Stimulated activated CD4-positive, alpha-beta T cell treated with anti-CD3 and anti-CD28 coated beads, Interleukin-4, amount 100 ng/mL, for 4 hours (primary cell): ENCODE measurements at regions not wholly inside any gene's neighbourhood (a gene's known extent, or its start where the extent isn't known, plus 50 kb on each side); places are given as distances from the start of the nearest gene placed in this dataset.
A peak's percentile ranks its signal among the peaks of the same experiment; 100 is the strongest.

ENCODE experiments used
- DNase-seq, 2 experiments: peaks; one replicate each; pipeline ENCODE4 v3.0.0-alpha.2; 2020

DNA sequence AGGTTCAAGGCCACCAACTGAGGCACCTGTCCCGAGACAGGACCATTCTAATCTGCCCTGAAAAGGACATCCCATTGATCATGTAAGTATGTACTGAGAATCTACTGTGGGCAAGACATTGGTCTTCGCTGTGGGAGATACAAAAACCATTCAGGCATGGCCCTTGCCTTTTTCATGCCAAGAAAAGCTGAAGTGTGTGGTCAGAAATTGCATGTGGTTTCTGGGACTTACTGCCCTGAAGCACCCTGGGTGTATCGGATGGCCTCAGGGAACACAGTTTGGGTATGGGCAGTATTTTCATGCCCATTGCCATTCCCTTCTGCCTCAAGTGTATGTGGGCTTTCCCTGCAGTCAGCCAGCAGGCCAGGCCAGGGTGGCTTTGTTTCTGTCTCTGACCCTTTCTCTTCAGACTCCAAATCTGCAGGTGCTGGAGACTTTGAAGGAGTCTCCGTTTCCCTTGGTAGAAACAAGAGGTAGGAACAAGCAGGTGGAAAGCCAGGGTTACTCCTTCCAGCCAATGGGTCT is 285.7 kb downstream of the ZEB1 start:
- no peak for DNase-seq

DNA sequence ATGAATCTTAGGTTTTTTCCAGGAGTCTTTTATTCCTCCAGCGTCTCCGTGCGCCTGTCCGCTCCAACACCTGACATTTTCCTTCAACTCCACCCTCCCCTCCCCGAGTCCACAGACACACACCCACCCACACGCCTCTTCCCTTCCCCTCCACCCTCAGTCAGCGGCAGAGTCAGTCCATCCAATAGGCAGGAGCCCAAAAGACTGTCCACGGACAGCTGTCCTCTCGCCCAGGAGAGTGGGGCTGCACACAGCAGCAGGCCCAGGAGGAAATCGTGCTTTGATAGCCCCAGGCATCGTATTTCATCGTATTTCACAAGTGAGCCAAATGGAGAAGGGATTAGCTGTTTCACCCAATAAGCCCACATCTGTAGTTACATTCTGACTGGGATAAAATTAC is 285.1 kb downstream of the ZEB1 start:
- DNase-seq = no peak

DNA sequence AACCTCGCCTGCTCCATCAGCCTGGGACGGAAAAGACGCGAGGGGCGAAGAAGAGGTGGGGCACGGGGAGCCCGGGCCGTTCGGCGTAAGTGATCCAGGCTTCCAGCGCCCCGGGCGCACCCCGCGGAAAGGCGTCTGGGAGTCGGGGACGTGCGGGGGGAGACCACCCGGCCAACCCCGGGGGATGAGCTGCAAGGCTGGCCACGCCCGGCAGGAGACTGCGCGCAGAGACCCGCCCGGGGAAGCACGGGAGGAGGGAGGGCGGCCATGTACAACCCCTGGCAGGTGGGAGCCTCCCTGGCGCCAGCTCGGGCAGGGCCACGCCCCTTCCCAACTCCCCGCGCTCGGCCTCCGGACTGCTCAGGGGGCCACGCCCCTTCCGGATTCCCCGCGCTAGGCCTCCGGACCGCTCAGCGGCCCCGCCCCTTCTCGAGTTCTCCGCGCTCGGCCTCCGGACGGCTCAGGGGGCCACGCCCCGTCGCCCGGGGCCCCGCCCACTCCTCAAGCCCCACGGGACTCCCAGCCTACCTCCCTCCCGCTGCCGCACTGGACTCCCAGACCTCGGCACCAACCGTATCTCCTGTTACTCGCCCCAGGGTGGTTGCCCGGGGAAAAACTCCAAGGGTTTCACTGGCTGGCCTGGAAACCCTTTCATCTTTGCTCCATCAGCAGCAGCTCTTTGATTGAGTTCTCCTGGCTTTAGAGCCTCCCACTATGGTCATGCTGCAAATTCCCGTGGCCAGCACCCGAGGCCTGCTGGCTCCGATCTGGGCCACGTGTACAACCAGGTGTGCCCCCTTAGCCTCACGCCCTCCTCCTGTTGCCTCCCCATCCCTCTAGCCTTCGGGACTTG is 284.4 kb downstream of the ZEB1 start:
- peak; percentile 70 to 78 for DNase-seq

DNA sequence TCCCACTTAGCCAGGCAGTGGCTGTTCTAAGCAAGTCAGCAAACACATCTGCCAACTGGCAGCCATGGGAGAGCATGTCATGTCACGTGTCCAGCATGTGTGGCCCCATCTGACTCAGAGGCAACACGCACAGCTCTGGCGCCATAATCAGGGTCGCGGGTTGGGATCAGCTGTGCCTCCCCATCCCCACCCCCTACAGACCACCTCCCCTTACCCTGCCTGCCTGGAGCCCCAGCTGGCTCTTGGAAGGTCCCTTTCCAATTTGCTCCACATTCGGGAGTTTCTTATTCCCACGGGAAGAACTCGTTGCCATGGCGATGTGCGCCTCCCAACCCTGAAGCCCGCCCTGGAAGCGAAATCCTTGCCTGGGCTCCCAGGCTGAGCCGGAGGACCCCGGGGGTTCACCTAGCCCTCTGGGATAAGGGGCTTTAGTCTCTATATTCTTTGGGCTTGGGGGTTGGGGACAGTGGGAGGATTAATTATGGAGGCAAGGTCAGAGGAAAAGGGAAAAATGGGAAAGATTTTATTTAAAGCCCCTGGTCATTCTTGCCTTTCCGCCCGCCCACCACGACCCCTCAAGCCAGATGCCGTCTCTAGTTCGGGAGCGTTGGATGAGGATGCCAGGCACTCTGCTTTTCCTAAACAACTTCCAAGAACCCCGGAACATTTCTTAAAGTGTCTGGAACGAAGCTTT is 283.7 kb downstream of the ZEB1 start:
- DNase-seq = no peak

DNA sequence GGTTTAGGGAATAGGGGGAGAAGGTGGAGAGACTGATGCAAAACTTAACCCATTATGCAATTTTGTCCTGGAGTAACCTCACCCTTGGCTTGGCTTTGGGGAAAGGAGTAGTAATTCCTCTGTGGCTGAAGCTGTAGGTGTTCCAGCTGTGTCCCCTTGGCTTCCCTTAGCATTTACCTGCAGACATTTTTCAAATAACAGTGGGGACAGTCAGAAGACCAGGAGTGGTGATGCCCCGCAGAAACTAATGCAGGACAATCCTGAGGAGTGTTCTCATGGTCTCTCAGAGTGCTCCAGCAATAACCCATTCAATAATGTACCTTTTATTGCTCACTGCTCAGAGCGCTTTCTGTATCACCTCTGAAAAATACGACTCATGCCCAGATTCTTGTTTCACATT is 282.1 kb downstream of the ZEB1 start:
- DNase-seq = no peak

DNA sequence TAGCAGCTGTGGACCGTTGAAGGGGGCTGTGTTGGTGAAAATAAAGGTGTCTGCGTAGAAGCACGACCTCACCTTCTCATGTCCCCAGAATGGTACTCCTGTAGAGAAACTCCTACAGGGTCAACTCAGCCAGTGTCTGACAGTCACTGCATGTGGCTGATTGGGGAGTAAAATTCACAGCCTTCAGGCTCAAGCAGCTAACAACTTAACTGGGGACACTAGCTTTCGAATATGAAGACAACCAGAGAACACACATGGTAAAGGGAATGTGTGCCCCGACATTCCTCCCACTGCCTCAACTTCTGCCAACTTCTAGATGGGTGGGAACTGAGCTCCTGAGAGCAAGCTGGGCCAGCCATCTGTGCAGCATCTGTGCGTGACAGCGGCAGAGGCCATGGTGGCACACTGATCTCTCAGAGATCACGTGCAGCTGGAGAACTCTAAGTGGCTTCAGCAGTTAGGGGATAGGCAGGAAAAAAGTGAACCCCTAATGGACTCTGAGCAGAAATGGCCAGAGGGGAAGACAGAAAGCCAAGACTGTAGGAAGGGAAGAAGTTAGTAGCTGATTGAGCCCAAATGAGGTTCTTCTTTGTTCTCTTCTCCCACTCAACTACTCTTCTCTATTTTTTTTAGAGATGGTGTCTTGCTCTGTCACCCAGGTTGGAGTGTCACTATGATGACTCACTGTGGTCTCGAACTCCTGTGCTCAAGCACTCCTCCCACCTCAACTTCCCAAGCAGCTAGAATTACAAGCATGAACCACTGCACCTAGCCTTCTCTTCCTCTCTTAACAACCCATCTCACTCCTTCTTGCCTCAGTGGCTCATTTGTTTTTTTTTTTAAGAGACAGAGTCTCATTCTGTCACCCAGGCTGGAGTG is 280.8 kb downstream of the ZEB1 start:
- peak in 1 of 2 experiments; percentile 44 for DNase-seq

DNA sequence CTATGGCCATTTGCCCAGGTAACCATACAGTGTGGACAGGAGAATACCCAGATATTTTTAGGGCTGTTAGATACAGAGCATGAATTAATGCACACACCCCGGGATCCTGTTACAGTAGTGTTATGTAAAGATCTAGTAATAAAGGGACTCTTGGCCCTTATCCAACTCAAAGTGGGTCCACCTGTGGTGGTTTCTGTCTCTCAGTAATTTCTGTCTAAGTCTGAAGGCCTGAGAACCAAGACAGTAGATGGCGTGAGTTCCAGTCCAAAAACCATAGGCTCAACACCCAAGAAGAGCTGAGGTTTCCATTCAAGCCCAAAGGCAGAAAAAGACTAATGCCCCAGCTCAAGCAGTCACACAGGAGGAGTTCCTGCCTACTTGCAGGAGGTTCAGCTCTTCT is 277.7 kb downstream of the ZEB1 start:
- DNase-seq = no peak

DNA sequence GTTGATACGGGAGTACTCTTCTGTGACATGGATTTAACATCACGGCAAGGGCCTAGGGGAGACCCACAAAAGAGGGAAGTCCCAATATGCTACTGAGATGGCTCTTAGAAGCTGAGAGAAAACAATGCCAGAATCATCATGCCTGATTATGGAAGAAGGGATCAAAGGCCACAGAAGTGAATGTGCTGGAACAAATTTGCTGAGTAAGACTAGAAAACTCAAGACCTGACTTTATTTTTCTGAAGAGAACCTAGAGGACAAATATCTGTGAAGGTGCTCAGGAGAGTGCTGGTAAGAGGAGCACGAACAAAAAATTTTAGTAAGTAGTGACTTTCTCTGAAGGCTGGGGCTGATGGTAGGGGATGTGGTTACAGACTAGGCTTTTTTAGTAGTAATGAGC is 277.0 kb downstream of the ZEB1 start:
- DNase-seq = no peak

DNA sequence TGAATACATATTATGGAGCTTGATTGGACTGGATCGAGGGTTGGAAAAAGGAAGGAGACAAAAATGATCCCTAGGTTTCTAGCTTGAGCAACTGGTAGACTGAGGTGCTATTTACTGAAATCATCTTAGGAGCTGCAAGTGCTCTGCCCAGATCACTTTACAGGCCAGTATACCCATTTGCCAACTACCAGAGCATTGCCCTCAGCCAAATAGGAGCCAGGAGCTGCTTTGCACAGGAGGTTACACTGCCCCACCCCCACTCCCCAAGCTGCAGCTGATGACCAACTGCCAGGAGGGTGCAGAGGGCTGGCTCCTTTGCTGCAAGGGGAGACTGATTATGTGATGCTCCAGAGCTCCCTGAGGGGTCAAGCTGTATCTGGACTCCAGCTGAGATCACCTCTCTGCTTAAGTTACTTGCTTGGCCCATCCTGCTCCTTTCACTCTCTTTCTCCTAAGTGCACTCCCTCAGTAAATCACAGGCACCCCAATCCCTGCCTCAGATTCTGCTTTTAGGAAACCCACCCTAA is 275.4 kb downstream of the ZEB1 start:
- no peak for DNase-seq

DNA sequence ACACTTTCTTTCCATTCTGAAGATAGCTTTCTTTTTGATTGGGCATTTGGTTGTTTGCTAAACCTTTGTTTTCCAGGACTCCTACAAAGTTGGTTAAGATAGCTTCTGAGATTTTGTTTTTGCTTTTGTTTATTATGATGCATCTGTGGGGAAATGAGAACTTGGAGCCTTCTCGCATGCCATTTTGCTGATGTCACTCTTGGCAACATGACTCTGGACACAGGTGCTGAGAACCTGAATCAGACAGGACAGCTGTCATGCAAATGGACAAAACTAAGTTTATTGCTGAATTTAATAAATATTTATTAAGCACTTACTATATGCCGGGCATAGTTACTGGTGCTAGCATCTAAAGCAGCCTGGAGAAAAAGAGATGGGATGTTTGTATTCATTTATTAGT is 274.1 kb downstream of the ZEB1 start:
- DNase-seq = no peak

DNA sequence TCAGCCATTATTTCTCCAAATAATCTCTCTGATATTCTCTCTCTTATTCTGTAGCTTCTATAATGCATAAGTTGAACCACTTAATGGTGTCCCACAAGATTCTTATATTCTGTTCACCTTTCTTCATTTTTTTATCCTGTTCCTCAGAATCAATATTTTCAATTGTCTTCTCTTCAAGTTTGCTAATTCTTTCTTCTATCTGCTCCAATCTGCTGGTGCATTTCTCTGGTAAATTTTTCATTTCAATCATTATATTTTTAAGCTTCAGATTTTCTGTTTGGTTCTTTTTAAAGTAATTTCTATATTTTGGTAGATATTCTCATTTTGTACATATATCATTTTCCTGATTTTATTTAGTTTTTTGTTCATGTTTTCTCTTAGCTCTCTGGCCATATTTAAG is 272.6 kb downstream of the ZEB1 start:
- DNase-seq = no peak

DNA sequence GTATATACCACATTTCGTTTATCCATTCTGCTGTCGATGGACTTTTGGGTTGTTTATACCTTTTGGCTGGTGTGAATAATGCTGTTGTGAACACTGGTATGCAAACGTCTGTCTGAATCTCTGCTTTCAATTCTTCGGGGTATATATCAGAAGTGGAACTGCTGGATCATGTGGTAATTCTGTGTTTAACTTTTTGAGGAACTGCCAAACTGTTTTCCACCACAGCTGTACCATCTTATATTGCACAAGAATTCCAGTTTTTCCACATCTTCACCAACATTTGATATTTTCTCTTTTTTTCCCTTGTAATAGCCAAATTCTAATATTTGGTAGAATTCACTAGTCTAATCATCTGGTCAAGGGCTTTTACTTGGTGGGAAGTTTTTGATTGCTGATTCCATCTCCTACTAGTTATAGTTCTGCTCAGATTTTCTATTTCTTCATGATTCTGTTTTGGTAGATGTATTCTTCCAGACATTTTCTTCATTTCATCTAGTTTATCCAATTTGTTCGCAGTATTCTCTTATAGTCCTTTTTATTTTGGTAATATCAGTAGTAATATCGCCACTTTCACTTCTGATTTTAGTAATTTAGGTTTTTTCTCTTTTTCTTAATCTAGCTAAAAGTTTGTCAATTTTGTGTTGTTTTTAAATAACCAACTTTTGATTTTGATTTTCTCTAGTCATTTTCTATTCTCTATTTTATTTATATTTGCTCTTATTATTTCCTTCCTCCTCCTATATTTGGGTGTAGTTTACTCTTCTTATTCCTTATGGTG is 271.2 kb downstream of the ZEB1 start:
- no peak for DNase-seq

DNA sequence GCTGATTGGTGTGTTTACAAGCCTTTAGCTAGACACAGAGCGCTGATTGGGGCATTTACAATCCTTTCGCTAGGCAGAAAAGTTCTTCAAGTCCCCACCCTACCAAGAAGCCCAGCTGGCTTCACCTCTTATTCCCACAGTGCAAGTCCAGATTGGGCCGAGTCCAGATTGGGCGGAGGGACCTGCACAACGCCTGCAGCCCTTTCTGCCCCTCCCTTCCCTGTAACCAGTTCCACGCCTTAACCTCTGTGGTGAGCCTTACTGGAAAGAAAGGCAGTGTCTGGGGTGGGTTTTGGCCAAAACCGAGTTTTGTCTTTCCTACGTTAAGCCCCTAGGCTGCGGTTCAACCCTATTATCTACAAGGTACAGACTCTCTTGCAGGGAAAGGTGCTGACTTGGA is 268.7 kb downstream of the ZEB1 start:
- DNase-seq = no peak

DNA sequence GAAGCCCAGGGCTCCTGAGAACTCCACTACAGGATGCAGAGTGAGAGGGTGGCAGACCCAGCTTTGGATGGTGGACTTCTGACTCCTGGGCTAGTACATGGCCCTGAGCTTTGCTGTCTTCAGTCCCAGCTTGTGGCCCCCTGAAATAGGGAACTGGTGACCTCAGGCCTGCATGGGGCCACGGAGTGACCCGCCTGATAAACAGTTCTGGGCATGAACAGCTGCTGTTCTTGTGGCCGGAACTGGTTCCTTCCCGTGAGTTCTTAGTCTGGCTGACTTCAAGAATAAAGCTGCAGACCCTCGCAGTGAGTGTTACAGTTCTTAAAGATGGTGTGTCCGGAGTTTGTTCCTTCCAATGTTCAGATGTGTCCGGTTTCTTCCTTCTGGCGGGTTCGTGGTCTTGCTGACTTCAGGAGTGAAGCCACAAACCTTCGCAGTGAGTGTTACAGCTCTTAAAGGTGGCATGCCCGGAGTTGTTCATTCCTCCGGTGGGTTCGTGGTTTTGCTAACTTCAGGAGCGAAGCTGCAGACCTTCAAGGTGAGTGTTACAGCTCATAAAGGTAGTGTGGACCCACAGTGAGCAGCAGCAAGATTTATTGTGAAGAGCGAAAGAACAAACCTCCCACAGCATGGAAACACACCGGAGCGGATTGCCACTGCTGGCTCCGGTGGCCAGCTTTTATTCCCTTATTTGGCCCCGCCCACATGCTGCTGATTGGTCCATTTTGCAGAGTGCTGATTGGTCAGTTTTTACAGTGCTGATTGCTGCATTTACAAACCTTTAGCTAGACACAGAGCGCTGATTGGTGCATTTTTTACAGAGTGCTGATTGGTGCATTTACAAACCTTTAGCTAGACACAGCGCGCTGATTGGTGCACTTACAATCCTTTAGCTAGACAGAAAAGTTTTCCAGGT is 268.0 kb downstream of the ZEB1 start:
- DNase-seq = no peak

DNA sequence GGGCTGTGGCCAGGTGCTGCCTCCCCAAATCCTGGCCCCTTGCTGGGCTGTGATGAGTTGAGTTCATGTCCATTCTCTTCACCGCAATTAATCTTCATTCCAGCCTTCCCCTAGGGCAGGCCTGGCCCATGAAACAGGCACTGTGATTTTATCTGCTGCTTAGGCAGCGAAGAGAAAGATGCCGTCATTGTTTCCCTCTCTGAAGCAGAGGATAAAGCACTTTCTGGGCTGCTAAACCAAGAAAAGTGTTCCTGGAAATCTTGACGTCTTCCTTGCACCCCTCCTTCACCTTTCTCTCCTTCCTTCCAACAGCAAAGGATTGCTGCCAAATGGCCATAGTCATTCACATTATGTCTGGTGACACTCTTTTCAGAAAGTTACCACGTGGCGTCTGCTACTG is 265.9 kb downstream of the ZEB1 start:
- DNase-seq = no peak

DNA sequence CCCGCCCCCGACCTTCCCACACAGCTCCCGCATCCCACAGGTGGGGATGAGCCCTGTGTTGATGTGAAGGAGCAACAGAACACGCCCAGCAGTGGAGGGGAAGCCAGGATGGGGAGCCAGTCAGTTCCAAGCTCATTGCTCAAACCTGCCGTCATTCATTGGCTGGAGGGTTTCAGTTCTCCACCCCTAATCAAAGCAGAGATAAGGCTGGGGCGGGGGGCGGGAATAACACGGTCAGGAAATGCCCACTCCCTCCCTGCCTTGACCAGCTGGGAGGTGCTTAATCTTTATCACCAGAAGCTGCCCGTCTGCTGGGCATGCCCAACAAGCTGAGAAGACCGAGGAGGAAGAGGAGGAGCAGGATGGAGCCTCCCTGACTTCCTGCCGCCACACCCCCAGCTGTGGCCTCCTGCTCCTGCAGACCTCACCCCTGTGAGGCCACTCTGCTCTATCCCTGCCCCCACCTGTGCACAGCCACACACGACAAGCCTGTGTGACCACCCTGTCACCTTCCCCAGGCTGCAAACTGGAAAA is 265.1 kb downstream of the ZEB1 start:
- no peak for DNase-seq

DNA sequence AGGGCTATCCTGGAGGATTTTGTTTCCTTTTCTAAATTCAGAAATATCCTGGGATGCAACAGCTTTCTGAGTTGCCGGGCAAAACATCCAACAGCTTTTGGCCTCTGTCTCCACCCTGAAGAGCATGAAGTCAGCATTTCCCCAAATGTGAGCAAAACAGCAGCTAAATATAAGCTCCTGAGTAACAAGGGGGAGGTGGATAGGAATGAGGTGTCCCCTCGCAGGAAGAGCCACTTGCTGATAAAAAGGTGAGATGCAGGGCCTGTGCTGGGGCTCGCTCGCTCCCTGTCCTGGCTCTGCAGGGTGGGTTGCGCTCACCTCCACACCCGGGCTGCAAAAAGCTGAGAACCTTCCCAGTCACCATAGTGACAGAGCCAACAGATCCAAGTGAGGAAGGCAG is 264.3 kb downstream of the ZEB1 start:
- DNase-seq = no peak

DNA sequence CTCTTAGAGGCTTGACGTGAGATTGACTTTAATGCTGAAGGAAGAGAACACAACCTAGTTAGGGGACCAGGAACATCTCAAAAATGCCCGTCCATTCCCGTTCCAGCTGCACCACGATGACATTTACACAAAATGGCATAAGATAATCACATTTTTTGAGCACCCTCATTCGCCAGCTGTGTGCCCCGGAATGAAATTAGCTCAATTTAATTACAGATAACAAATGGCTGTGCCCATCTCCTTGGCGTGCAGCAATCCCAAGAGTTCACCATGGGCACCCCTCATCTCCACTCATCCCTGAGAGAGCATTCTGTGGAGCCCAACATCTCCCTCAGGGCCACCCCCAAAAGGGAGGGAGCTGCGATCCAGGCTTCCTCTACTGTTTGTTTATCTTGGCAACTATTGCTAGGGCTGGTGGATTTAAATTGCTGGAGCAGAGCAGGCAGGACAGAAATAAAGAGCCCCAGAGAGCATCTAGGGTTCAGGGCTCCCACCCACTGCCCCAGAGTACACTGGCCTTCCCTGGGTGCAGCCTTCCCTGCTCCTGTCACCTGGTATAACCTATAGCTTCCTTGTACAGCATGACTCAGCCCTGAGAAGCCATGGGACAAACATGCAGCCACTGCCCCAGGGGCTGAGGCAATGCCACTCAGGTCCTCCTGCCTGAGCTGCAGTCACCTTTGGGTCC is 263.5 kb downstream of the ZEB1 start:
- DNase-seq = no peak

DNA sequence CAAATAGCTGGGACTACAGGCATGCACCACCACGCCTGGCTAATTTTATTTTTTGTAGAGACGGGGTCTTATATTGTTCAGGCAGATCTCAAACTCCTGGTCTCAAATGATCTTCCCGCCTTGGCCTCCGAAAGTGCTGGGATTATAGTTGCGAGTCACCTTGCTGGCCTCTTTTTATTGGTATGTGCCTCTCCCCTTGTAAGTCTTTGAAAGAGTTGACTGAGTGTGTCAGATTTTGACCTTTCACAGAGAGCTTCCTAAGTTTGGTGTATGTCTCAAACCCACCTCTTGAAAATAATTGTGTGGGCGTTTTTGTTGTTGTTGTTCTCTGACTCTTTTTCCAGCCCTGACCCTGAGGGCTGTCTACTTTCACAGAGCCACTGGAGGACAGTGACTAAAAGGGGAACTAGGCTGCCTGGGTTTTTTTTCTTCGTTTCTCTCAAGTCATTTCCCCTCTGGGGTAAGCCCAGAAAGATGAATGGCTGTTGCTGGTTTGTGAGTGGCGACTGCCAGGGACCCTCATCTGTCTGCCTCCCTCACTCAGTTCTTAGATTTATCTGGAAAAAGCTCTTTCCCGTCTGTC is 262.8 kb downstream of the ZEB1 start:
- no peak for DNase-seq

DNA sequence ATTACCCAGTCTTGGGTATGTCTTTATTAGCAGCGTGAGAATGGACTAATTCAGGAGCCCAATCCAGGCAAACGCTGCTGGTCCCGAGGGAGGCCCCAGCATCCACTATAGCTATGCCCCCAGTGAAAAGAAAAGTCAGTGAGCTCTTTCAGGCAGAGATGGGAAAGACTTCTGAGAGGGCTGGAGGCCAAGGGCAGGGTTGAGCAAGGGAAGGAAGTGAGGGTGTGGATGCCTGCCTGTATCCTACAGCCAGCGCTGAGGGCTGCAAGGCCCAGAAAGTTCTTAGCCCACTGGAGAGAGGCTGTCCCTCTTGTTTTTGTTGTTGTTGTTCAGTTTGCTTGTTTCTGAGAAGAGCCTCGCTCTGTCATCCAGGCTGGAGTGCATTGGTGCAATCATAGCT is 261.6 kb downstream of the ZEB1 start:
- no peak for DNase-seq
